ENCODE measurements at regions not wholly inside any gene's neighbourhood (a gene's known extent, or its start where the extent isn't known, plus 50 kb on each side); places are given as distances from the start of the nearest gene placed in this dataset.

DNA sequence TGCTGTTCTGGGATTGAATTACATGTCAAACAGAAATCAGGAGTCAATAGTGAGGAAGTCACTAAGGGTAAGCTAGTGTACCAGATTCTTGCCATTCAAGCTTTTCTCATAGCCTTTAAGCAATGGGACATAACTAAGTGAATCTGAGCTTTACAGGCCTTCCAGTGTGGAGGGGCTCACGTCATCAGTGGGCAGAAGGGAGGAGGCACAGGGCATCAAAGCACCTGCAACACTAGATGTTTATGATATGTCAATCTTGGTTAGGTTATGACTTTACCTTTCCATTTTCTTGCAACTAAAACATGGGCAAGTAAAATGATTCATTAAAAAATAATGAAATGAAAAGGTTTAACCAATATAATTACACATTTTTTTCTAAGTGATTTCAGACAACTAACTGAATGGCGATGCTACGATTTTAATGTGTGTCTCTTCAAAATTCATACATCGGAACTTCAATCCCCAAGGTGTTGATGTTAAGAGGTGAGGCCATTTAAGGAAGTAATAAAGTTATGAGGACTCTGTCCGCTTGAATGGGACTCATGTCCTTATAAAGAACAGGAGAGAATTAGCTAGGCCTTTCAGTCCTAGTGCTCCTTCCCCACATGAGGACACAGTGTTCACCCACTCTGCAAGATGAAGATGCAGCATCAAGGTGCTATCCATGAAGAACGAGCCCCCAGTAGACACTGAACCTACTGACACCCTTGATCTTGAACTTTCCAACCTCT lies 1169.2 kb upstream of the NXPH2 start:
- DNase-seq (ENCODE audit: low read depth in 2 of 2), result no peak

DNA sequence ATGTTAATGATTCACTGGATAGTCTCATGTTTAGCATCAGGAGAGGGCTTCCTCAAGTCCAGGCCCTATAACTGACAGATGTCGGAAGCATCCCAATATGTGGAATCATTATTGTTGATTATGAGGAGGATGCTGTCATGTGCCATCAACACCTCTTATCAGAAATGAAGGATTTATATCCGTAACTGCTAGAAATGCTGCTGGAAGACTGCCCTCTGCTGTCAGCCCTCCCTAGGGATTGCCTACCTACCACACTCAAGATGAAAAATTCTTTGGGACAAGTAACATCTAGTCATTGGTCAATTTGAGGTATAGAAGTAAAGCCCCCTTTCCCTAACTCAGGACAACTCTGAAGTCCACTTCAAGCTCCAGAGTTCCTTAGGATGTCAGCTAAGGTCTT lies 1166.5 kb upstream of the NXPH2 start:
- no peak for DNase-seq (ENCODE audit: low read depth in 2 of 2)

GRCh38 chr2:139940686-139941085 lies 1160.5 kb upstream of the NXPH2 start:
- peak; percentile 30 to 37 for DNase-seq (ENCODE audit: low read depth in 2 of 2)

DNA sequence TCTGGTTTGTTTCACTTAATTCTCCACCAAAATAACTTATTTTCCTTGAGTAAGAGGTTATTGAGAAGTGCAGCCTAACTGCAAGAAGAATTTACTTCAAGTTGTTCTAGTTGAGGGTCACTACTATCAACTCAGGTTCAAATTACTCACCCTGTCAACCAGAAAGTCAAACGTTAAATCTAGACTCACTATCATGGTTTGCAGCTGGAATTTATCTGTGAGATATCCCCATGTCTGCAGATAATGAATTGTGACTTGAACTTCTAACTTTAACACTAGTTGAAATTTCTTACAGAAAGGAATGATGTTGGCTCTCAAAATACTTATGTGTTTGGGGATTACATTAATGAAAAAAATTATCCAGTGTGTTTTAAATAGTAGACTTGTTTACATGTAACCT lies 1145.7 kb upstream of the NXPH2 start:
- DNase-seq (ENCODE audit: low read depth in 2 of 2), result no peak

GRCh38 chr2:139924070-139924469 lies 1143.9 kb upstream of the NXPH2 start:
- no peak for DNase-seq (ENCODE audit: low read depth in 2 of 2)

DNA sequence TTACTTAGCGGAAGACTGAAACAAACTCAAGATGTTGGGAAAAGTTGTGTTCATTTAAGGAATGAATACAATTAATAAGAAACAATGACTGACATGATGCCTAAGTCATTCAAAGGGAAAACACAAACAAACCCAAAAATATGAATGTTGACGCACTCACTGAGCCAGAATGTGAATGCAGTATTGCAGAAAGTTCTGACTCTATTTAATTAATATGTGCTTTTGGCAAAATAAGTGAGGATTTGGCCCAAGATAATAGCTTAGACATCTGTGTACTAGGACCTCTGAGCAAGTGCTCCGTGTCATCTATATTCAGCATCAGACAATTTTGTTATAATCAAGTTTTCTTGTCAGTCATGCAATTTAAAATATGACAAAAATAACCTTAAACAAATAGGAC lies 1138.8 kb upstream of the NXPH2 start:
- DNase-seq (ENCODE audit: low read depth in 2 of 2), result no peak

GRCh38 chr2:139917690-139918384 lies 1137.6 kb upstream of the NXPH2 start:
- DNase-seq (ENCODE audit: low read depth in 2 of 2), result no peak

DNA sequence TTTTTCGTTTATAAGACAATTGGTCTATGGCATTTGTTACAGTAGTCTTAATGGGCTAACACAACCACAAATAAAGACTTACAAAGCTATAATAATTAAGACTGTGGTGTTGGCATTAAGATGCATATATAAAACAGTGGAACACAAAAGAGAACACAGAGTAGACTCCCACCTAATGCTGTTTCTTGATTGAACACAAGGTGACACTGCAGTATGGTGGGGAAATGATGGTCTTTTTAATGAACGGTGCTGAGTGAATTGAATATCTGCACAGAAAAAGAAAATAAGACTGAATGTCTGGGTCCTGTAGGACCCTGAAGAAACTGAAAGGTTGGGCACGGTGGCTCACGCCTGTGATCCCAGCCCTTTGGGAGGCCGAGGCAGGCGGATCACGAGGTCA lies 1136.6 kb upstream of the NXPH2 start:
- DNase-seq (ENCODE audit: low read depth in 2 of 2), result no peak

DNA sequence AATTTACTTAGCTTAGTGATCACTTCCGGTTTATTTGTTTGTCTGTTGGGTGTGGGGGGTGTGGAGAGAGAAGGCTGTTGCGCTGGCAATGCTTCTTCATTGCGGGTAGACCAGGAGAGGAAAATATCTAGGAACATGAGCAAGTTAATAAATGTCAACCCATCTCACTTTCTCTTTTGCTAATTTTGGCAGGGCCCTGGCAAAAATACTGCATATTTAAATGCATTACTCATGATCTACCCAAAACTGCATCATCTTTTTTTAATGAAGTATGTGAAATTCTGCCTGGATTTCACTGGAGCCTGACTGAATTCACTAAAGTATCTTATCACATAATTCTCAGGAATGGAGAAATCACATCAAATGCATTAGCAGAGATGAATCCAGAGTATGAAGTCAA lies 1131.0 kb upstream of the NXPH2 start:
- DNase-seq (ENCODE audit: low read depth in 2 of 2), result no peak

- no peak for DNase-seq (ENCODE audit: low read depth in 2 of 2)
These were observed 1128.9 kb upstream of the NXPH2 start for GRCh38 chr2:139909136-139909535.

DNA sequence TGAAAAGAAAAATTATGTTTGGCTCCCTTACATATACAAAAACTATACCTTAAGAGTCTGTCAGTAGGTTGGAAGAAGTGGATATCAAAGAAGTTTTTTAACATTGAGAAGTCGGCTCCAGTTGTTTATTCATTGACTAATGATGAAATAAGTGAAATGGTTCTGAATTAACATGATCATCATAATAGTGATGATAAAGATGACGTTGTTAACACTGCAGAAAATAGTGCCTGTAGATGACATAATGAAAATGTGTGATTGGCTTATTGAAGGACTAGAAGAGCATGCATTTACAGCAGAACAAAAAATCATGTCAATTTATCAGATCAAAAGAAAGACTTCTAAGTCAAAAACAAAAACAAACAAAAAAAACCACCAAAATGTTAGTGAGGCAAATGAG lies 1125.4 kb upstream of the NXPH2 start:
- no peak for DNase-seq (ENCODE audit: low read depth in 2 of 2)

- no peak for DNase-seq (ENCODE audit: low read depth in 2 of 2)
These were observed 1111.4 kb upstream of the NXPH2 start for GRCh38 chr2:139891636-139892035.

DNA sequence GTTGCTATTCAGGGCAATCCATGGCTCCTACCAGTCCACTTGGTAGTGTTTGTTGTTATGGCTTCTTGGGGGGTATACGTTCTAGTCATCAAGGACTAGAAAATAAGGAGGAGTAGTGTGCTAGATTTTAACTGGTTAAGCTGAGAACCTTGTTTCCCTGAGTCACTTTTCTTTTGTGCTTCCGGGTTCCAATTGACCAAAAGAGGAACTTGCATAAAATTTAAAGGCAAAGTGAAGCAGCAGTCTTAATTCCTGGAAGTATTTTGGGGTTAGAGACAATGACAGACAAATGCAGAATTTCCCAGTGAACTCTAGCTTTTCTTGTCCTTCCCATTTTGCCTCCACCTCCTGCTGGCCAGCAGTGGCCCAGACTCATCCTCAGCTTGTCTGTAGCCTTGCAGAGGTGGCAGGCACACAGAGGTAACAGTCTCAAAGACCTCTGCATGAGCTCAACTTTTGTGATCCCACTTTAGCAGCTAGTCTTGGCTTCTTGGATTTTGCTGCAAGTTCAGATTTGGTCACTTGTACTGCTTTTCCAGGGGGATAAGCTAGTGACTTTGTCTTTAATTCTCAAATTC lies 1105.8 kb upstream of the NXPH2 start:
- no peak for DNase-seq (ENCODE audit: low read depth in 2 of 2)

DNA sequence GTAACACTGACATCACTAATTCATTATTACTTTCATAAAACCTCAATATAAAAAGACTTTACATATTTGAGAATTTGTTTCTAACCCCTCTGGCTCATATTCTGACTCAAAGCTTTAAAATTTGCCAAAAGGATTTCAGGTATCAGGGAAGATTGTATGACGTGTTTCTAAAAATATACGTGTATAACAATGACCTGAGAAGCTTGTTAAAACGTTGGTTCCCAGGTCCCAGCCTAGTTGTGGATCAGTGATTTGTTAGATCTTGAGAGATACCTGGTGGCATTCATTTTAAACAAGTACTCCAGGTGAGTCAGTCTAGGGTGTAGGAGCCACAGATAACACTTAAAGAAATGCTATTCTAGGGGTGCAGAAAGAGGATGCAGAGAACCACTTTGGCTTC lies 1096.8 kb upstream of the NXPH2 start:
- no peak for DNase-seq (ENCODE audit: low read depth in 2 of 2)

GRCh38 chr2:139876321-139876720 lies 1096.1 kb upstream of the NXPH2 start:
- no peak for DNase-seq (ENCODE audit: low read depth in 2 of 2)

- no peak for DNase-seq (ENCODE audit: low read depth in 2 of 2)
These were observed 1092.3 kb upstream of the NXPH2 start for GRCh38 chr2:139872503-139872902.

- no peak for DNase-seq (ENCODE audit: low read depth in 2 of 2)
These were observed 1091.8 kb upstream of the NXPH2 start for GRCh38 chr2:139872032-139872431.

- DNase-seq (ENCODE audit: low read depth in 2 of 2), result no peak
These were observed 1087.5 kb upstream of the NXPH2 start for GRCh38 chr2:139867601-139868226.

- no peak for DNase-seq (ENCODE audit: low read depth in 2 of 2)
These were observed 1084.7 kb upstream of the NXPH2 start for GRCh38 chr2:139864821-139865302.

- no peak for DNase-seq (ENCODE audit: low read depth in 2 of 2)
These were observed 1074.7 kb upstream of the NXPH2 start for GRCh38 chr2:139854769-139855483.

DNA sequence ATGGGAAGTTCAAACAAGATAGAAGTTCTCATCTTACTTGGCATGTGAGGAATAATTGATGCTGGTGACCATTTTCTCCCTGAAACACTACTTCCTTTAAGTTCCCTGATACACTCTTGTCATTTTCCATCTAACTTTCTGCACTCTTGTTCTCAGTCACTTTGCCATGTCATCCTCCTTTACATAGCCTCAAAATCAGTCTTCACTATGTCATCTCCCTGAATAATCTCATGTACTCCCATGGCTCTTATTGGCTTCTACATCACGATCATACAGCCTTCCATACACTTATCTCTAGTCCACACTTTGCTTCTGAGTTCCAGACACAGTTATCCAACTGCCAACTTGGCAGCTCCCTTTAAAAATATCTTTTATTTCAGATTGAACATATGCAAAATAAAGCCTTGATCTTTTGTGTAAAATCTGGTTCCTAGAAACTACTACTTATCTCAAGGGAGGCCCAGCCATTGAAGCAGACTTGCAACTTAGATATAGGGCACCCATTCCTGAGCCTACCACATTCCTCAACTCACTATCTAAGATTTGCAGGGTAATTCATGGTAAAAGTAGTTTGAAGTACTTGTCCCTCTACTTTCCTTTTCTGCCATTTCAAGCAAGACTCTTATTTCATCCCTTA lies 1070.2 kb upstream of the NXPH2 start:
- DNase-seq (ENCODE audit: low read depth in 2 of 2), result no peak

Measured in fibroblast of skin of left quadriceps (primary cell).